HG03520 (cell line): ENCODE measurements at regions not wholly inside any gene's neighbourhood (a gene's known extent, or its start where the extent isn't known, plus 50 kb on each side); places are given as distances from the start of the nearest gene placed in this dataset.

Experiments
- ATAC-seq: cut with Tn5 transposase; IDR thresholded peaks from one replicate; pipeline ENCODE4 v1.9.1; 2021; ENCODE audit warnings: mild to moderate bottlenecking, moderate library complexity; ENCODE audit not compliant: unreplicated experiment

GRCh38 chr1:187622545-187622944, 793.8 kb downstream of the PLA2G4A start:
- no peak for ATAC-seq

- ATAC-seq = no peak
These were observed 796.2 kb downstream of the PLA2G4A start for GRCh38 chr1:187624812-187625545.

- no peak for ATAC-seq
These were observed 797.3 kb downstream of the PLA2G4A start for GRCh38 chr1:187626056-187626455.

- no peak for ATAC-seq
These were observed 798.8 kb downstream of the PLA2G4A start for GRCh38 chr1:187627516-187627915.

- no peak for ATAC-seq
These were observed 800.3 kb downstream of the PLA2G4A start for GRCh38 chr1:187629075-187629474.

GRCh38 chr1:187630653-187631380, 802.1 kb downstream of the PLA2G4A start:
- no peak for ATAC-seq

- no peak for ATAC-seq
These were observed 802.6 kb downstream of the PLA2G4A start for GRCh38 chr1:187631381-187631675.

GRCh38 chr1:187631984-187632383, 803.2 kb downstream of the PLA2G4A start:
- no peak for ATAC-seq

- no peak for ATAC-seq
These were observed 806.2 kb downstream of the PLA2G4A start for GRCh38 chr1:187634940-187635339.

- no peak for ATAC-seq
These were observed 810.1 kb downstream of the PLA2G4A start for GRCh38 chr1:187638733-187639434.

- ATAC-seq = no peak
These were observed 812.3 kb downstream of the PLA2G4A start for GRCh38 chr1:187641015-187641414.

- no peak for ATAC-seq
These were observed 812.7 kb downstream of the PLA2G4A start for GRCh38 chr1:187641463-187641862.

GRCh38 chr1:187641907-187642306, 813.2 kb downstream of the PLA2G4A start:
- no peak for ATAC-seq

- ATAC-seq = no peak
These were observed 816.9 kb downstream of the PLA2G4A start for GRCh38 chr1:187645651-187646050.

GRCh38 chr1:187646536-187647107, 817.9 kb downstream of the PLA2G4A start:
- no peak for ATAC-seq

GRCh38 chr1:187648091-187648490, 819.3 kb downstream of the PLA2G4A start:
- no peak for ATAC-seq

GRCh38 chr1:187654635-187655034, 825.9 kb downstream of the PLA2G4A start:
- ATAC-seq = no peak

GRCh38 chr1:187655104-187655503, 826.4 kb downstream of the PLA2G4A start:
- ATAC-seq = no peak

GRCh38 chr1:187665483-187665882, 836.7 kb downstream of the PLA2G4A start:
- ATAC-seq = no peak

GRCh38 chr1:187680823-187681222, 852.1 kb downstream of the PLA2G4A start:
- no peak for ATAC-seq

GRCh38 chr1:187682112-187682511, 853.4 kb downstream of the PLA2G4A start:
- ATAC-seq = no peak

- no peak for ATAC-seq
These were observed 856.6 kb downstream of the PLA2G4A start for GRCh38 chr1:187685333-187685732.
